SK-N-MC (cell line): ENCODE measurements at regions not wholly inside any gene's neighbourhood (a gene's known extent, or its start where the extent isn't known, plus 50 kb on each side); places are given as distances from the start of the nearest gene placed in this dataset.

Experiments
- EZH2 ChIP-seq: fragments of 200-600 bp; sonication (generic); IDR thresholded peaks from one replicate; pipeline ENCODE4 v1.6.1; 2017; ENCODE audit warnings: antibody characterized with exemption
- FOXP2 ChIP-seq: optimal IDR thresholded peaks from 2 replicates; pipeline ENCODE3; 2011; ENCODE audit warnings: mild to moderate bottlenecking, moderate library complexity; ENCODE audit not compliant: insufficient read depth; ENCODE audit errors: extremely low read length, control extremely low read depth
- POLR2AphosphoS5 ChIP-seq: IDR thresholded peaks from 2 replicates; pipeline ENCODE4 v1.6.1; 2012; ENCODE audit warnings: mild to moderate bottlenecking, low read depth, low read length, borderline replicate concordance

DNA sequence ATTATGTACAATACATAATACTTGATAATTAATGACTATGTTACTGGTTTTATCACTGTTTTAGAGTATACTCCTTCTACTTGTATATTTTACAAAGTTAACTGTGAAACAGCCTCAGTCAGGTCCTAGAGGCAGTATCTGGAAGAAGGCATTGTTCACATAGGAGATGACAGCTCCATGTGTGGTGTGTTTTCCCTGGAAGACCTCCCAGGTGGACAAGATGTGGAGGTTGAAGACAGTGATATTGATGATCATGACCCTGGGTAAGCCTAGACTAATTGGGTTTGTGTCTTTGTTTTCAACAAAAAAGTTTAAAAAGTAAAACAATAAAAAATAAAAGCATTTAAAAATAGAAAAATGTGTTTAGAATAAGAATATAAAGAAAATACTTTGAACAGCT lies 96.4 kb downstream of the TRIB2 start:
- TF ChIP-seq EZH2 (no peak), POLR2AphosphoS5 (no peak), FOXP2 (no peak)
